Muscle layer of duodenum (tissue), 2 donors: ENCODE measurements at regions not wholly inside any gene's neighbourhood (a gene's known extent, or its start where the extent isn't known, plus 50 kb on each side); places are given as distances from the start of the nearest gene placed in this dataset.

Source experiments
- H3K27ac ChIP-seq: one replicate; pipeline ENCODE4 v1.7.0; 2013; ENCODE audit warnings: mild to moderate bottlenecking, low read length
- H3K27me3 ChIP-seq: one replicate; pipeline ENCODE4 v1.7.0; 2013; ENCODE audit warnings: low read depth, mild to moderate bottlenecking, control low read depth, low read length
- H3K36me3 ChIP-seq, 2 donors: one replicate each; pipeline ENCODE4 v1.7.0; 2013; ENCODE audit warnings: low read length in 2 of 2, control low read depth in 1 of 2, mild to moderate bottlenecking in 1 of 2; ENCODE audit not compliant: insufficient read depth in 2 of 2, control insufficient read depth in 1 of 2
- H3K4me1 ChIP-seq, 2 donors: one replicate each; pipeline ENCODE4 v1.7.0; 2013; ENCODE audit warnings: low read length in 2 of 2, mild to moderate bottlenecking in 2 of 2, control low read depth in 1 of 2, moderate library complexity in 1 of 2; ENCODE audit not compliant: insufficient read depth in 2 of 2, control insufficient read depth in 1 of 2
- H3K4me3 ChIP-seq, 2 donors: one replicate each; pipeline ENCODE4 v1.7.0; 2013; ENCODE audit warnings: low read length in 2 of 2, low read depth in 1 of 2, mild to moderate bottlenecking in 1 of 2
- H3K9me3 ChIP-seq, 2 donors: one replicate each; pipeline ENCODE4 v1.7.0; 2013; ENCODE audit warnings: low read length in 2 of 2, control low read depth in 1 of 2, mild to moderate bottlenecking in 1 of 2; ENCODE audit not compliant: control insufficient read depth in 1 of 2
- donor health status: healthy.

DNA sequence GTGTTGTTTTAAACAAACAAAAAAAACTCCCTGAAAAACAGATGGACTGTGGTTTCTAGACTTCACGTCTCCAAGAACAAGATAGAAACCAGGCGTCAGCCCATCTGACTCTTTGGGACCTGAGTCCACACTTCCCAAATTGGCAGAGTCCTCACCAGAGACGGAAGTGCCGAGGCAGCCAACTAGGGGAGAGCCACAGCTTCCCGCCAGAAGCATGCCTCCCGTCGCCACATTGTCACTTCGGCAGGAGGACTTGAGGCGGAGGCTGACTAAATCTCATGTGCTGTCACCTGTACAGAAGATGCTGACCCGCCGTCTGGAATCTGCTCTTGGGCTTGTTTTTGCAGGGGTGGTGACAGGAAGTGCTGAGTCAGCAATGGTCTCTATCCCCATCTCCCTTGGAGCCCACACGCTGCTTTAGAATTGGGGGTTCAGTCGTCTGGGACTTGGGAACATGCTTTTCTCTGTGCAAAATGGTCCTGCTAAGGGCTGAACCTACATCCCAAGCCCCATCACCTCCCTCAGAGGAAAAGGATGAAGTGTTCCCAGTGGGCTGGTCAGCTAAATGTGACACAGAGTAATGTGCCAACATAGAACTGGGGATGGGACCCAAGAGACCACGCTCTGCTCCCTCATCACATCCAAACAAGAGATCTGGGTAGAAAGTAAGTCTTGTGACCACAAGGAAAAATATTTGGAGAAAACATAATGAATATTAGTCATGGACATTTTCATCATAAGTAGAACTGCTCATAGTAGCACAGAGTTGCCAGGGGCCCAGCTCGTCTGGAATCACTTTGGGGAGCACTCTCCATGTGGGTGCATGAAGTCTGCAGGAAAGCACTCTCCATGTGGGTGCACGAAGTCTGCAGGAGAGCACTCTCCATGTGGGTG lies 152.9 kb downstream of the SNX19 start:
- Histone ChIP-seq H3K36me3 (no peaks in the 10 kb centered on the region), H3K4me1 (no peaks in the 10 kb centered on the region), H3K9me3 (no peaks in the 10 kb centered on the region), H3K4me3 (no peak overlapping the region), H3K27me3 (no peaks in the 10 kb centered on the region), H3K27ac (no peak overlapping the region)

DNA sequence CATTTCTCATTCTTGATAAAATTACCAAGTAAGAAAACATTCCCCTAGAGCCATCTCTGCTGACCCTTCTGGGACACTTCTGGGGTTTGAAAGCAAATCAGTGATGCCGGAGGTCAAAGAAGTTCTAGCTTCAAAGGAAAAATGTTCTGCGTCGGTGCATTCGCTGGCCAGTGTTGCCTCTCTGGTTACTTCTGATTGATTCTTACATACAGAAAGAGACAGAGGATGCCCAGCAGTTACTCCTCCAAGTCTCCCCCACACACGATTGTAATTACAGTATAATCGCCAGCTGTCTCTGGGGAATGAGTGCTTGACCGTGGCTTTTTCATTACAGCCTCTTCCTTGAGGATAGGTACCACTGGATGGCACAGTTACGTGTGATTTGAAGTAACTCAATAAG lies 150.9 kb downstream of the SNX19 start:
- no peaks in the 10 kb centered on the region for H3K36me3 ChIP-seq
- H3K27me3 ChIP-seq = no peaks in the 10 kb centered on the region
- H3K9me3 ChIP-seq = no peaks in the 10 kb centered on the region
- H3K27ac ChIP-seq = no peak overlapping the region
- H3K4me3 ChIP-seq = no peak overlapping the region
- H3K4me1 ChIP-seq = no peaks in the 10 kb centered on the region

DNA sequence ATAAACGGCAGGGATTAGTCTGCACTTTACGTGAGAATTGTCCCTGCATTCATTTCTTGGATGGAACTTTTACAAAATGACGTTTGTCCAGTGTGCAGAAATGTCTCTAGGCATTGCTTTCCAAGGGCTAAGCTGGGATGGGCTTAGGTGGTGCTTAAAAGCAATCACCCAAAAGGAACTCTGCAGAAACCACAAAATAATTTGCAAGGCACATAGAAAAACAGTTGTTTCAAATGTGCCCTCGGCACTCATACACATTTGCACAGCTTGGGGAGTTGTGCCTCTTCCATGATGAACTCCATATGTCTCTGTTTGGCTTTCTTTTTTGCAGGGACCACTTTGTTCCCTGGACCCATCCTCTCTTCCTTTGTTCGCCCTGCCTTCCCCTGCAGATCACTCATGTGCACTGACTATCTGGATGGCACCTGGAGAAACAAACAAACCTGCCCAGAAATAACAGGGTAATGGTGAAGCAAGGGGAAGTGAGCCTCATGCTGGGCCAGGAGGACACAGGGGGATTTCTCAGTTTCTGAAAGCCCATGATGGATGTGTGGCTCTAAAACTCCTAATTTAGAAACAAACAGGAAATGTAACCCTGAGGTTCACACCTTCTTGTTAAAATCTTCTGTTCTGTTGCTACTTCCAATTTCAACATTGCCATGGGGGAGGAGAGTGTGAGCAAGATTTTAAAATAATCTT lies 150.2 kb downstream of the SNX19 start:
- no peaks in the 10 kb centered on the region for H3K36me3 ChIP-seq
- no peaks in the 10 kb centered on the region for H3K9me3 ChIP-seq
- no peaks in the 10 kb centered on the region for H3K4me1 ChIP-seq
- no peak overlapping the region for H3K4me3 ChIP-seq
- no peaks in the 10 kb centered on the region for H3K27me3 ChIP-seq
- no peak overlapping the region for H3K27ac ChIP-seq

DNA sequence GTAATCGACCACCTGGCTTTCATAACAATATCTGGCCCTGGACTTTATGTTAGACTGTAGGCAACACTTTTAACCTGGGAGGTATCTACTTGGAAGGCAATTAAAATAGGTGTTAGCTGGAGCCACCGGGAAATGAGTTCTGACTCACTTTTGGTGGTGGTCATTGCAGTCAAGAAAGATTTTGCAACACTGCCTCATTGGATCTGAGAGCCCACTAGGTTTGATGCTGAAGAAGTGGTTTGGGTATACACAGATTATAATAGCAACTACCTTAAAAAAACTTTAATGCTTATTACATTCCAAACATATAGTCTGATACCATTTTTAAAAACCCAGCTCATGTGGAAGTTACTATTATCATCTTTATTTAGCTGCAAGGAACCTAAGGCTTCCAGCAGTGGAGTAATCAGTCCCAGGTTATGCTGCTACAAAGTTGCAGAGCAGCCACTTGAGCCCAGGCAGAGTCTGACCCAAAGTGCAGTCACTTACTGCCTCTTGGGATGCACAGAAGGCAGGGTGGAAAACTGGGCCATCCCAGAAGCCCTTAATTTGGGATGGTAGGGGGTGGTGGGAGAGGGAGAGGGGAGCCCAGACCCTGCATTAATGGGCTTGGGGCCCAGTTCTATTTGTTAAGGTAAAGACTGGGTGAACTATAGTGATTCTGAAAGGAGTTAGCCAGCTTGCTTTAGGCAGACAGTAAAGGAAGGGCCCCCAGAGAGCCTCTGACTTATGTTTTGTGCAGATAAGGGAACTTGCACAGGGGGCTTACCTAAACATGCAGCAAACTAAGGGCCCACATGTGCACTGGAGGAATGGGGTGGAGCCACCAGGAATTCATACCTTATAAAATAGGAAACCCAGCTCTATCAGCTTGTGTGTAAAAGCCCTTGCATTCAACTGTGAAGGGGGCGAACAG lies 149.4 kb downstream of the SNX19 start:
- H3K36me3 ChIP-seq = no peaks in the 10 kb centered on the region
- H3K9me3 ChIP-seq = no peaks in the 10 kb centered on the region
- H3K4me1 ChIP-seq = no peaks in the 10 kb centered on the region
- H3K4me3 ChIP-seq = no peak overlapping the region
- H3K27me3 ChIP-seq = no peaks in the 10 kb centered on the region
- no peak overlapping the region for H3K27ac ChIP-seq

DNA sequence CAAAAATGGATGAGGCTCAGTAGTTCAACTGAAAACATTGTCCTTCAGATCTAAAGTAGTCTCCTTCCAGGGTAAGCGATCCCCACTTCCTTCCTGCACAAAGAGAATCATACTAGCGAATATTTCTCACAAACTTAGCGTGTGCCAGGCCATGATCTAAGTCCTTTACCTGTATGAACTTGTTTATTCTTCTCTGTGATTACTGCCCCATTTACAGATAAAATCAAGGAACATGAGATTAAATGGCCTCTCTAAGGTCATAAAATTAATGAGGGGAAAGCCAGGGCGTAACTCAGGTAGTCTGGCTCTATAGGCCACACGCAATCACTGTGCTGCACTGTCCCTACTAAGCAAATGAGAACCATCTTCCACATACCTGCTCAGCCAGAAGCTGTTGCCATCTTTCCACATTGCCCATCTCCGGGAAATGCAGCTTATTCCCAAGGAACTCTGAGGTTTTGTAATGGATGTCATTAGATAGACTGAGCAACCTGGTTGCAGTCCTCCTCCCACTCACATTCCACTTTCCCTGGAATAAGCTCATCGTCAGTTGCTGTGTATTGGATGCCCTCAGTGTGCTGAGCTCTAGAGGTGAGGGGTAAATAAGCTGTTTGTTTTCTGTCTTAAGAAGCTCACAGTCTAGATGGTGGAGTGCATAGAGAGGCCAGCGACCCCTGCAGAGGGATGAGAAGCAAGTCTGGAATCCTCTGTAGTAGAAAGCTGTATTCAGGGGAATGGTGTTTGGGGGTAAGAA lies 146.3 kb downstream of the SNX19 start:
- no peak overlapping the region for H3K4me3 ChIP-seq

DNA sequence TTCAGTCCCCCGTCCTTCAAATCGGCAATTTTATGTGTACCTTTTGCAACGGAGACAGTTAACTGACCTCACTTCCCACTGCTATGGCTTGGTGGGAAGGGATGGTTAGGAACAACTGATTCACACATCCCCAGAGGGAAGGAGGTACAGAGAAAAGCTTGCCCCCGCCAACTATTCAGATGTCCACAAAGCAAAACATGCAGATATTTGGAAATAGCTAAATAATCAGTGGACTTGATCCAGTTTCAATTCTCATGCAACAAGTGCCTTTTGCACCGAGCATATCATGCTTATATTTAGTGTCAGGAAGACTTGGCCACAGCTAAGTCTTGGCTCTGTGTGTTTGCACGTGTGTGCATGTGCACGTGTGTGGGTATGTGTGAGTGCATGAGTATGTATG lies 144.6 kb downstream of the SNX19 start:
- no peaks in the 10 kb centered on the region for H3K36me3 ChIP-seq
- no peak overlapping the region for H3K4me3 ChIP-seq
- H3K27me3 ChIP-seq = no peaks in the 10 kb centered on the region
- no peaks in the 10 kb centered on the region for H3K4me1 ChIP-seq
- H3K9me3 ChIP-seq = no peaks in the 10 kb centered on the region
- no peak overlapping the region for H3K27ac ChIP-seq

More for the DNA sequence above, 146.3 kb downstream of the SNX19 start:
- H3K4me1 ChIP-seq = no peaks in the 10 kb centered on the region
- H3K36me3 ChIP-seq = no peaks in the 10 kb centered on the region
- no peaks in the 10 kb centered on the region for H3K27me3 ChIP-seq
- H3K27ac ChIP-seq = no peak overlapping the region
- no peaks in the 10 kb centered on the region for H3K9me3 ChIP-seq

DNA sequence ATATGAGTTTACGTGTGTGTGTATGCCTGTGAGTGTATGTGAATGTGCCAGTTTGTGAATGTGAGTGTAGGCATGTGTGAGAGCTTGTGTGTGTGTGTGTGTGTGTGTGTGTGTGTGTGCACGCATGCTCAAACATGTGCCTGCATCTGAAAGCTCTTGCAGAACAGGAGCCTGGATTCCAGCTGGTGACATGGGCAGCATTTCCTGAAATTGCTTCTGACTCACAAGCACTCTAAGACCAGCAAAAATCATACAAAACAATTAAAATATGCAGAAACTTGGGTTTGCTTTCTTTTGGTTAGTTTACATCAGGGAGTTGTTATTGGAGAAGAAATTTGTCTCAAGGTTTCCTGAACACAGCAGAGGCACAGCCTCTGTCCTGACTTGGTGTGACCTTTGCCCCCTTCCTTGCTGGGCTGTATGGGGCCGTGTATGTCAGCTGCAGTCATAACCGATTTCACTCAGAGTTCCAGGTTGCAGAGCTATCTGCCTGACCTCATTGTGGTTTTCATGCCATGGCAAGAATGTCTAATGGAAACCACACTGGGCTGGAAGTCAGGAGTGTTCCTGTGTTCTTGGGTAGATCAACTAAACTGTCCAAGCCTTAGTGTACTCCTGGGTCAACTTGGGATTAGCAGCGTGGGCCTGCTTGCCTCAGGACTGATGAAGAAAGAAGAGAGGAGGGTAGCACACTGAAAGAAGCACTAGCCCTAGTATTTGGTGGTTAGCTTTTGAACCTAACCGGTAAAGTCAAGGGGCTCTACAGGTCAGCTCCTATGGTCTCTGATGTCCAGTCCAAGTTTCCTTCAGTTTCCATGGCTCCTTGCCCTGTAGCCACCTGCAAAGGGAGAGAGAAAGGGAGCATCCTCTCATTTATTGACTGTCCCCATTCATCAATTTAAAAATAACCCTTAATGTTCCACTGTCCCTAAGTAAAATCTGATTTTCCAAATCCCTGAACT lies 143.7 kb downstream of the SNX19 start:
- Histone ChIP-seq H3K4me1 (no peaks in the 10 kb centered on the region), H3K27me3 (no peaks in the 10 kb centered on the region), H3K4me3 (no peak overlapping the region), H3K36me3 (no peaks in the 10 kb centered on the region), H3K9me3 (no peaks in the 10 kb centered on the region), H3K27ac (no peak overlapping the region)

DNA sequence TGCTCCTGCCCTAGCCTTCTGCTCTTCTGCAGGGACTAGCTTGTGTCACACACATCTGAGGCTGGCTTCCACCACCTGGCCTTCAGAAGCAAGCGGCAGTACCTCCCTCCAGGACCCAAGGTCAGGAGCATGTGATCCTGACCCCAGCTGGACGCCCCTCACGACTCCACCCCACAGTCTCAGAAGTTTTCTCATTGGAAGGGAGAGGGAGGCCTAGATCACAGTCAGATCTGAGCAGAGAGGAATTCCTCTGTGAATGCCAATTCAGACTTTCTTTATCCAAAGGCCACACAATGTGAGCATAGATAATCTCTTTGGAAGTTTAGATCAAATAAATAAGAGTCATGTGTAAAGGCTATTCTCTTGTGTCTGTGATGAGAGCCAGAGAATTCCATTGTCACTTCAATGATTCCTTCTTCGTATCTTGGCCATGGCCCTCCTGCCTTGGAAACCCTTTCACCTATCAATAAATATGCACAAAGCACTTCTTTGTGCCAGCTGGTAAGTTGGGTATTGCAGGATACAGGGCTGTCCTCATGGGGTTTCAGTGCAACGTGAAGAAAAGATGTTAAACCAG lies 142.9 kb downstream of the SNX19 start:
- Histone ChIP-seq H3K27me3 (no peaks in the 10 kb centered on the region), H3K9me3 (no peaks in the 10 kb centered on the region)

DNA sequence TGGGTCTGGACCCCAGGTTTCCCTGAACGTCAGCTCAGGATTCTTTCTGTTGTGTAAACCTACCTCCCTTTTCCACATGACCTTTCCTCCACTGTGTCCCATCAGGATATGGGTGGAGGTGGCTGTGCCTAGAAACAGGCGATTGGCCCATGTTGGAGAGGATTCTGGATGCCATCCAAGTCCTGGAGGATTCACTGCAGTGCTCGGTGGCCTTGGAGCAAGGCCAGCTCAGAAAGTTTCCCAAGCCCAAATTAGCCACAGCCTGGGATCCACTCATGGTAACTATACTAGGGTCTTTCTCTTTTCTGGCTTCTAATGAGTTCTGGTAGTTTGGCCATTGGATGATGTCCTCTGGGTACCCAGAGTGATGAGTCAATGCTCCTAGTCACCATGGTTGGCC lies 141.6 kb downstream of the SNX19 start:
- Histone ChIP-seq H3K27ac (no peak overlapping the region), H3K4me3 (no peak overlapping the region), H3K27me3 (no peaks in the 10 kb centered on the region), H3K4me1 (no peaks in the 10 kb centered on the region), H3K9me3 (no peaks in the 10 kb centered on the region), H3K36me3 (no peaks in the 10 kb centered on the region)

More for the DNA sequence above, 142.9 kb downstream of the SNX19 start:
- H3K27ac ChIP-seq = no peak overlapping the region
- no peaks in the 10 kb centered on the region for H3K4me1 ChIP-seq
- no peak overlapping the region for H3K4me3 ChIP-seq
- H3K36me3 ChIP-seq = no peaks in the 10 kb centered on the region
